ENCODE measurements at regions not wholly inside any gene's neighbourhood (a gene's known extent, or its start where the extent isn't known, plus 50 kb on each side); places are given as distances from the start of the nearest gene placed in this dataset.

DNA sequence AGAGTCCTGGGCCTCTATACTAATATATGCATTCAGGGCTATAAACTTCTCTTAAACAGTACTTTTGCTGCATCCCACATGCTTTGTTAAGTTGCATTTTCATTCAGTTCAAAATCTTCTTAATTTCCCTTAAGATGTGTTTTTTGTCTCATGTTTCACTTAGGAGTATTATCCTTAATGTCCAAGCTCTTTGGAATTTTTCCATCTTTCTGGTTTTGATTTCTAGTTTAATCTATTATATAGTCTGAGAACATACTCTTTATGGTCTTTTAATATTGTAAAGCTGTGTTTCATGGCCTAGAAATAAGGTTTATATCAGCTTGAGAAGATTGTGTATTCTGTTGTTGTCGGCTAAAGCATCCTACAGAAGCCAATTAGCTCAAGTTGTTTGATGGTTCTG is 1041.8 kb downstream of the PLA2G4A start:
- H3K27me3 ChIP-seq (ENCODE audit: insufficient read depth, low read depth, low read length): no peaks in the 10 kb centered on the region
- H3K4me2 ChIP-seq (ENCODE audit: low read length): no peak overlapping the region
- no peaks in the 10 kb centered on the region for H3K79me2 ChIP-seq (replicated peaks; ENCODE audit: insufficient read depth, low read length)
- no peaks in the 10 kb centered on the region for H3K9me3 ChIP-seq (ENCODE audit: low read length)
- TF ChIP-seq TAF1 (IDR thresholded peaks at IDR 0.05; ENCODE audit: low read depth) (no peak), MXI1 (conservative IDR thresholded peaks at IDR 0.05; ENCODE audit: poor library complexity, severe bottlenecking) (no peak)
- no peak overlapping the region for H3K4me3 ChIP-seq (ENCODE audit: low read length)
- H2AFZ ChIP-seq (ENCODE audit: low read depth, low read length): no peak overlapping the region
- no peaks in the 10 kb centered on the region for H3K9me2 ChIP-seq (ENCODE audit: insufficient read depth, low read length)
- no peaks in the 10 kb centered on the region for H4K20me1 ChIP-seq (ENCODE audit: insufficient read depth)
- H3F3A ChIP-seq (ENCODE audit: insufficient read depth, low read length, poor library complexity, severe bottlenecking): no peaks in the 10 kb centered on the region
- no peak overlapping the region for H3K27ac ChIP-seq (ENCODE audit: low read length)
- H3K36me3 ChIP-seq (ENCODE audit: insufficient read depth, low read length): no peaks in the 10 kb centered on the region
- no peak overlapping the region for H3K9ac ChIP-seq (ENCODE audit: low read length)

DNA sequence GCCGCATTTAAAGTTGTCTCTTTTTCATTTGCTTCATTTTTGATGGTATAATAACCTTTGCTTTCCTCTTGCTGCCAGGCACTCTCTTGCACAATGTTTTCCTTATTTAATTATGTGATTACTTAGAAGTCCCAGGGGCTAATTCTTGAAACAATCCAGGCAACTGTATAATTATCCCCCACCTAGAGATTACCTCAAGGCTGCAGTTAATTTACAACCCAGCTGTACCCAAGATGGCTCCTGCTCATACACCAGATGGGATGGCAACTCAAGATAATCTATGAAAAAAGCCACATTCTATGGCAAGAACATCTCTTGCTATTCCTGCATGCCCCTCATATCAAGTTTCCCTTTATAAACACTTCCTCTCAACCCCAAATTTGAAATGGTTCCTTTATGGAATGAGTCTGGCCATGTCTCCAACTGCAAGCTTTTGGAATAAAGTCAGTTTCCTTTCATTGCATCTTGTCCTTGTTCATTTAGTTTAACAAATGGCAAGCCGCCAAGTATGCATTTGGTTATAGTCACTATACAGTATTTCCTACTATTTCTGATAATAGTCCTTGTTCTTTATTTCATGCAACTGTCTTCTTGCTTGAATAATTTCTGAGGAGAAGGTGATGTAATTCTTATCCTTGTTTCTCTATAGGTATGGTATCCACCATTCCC is 1042.6 kb downstream of the PLA2G4A start:
- Histone ChIP-seq H3K27ac (ENCODE audit: low read length) (no peak overlapping the region), H3K4me3 (ENCODE audit: low read length) (no peak overlapping the region), H3K79me2 (replicated peaks; ENCODE audit: insufficient read depth, low read length) (no peaks in the 10 kb centered on the region), H3K9me3 (ENCODE audit: low read length) (no peaks in the 10 kb centered on the region), H3K9me2 (ENCODE audit: insufficient read depth, low read length) (no peaks in the 10 kb centered on the region), H3K36me3 (ENCODE audit: insufficient read depth, low read length) (no peaks in the 10 kb centered on the region), H3K4me2 (ENCODE audit: low read length) (no peak overlapping the region), H2AFZ (ENCODE audit: low read depth, low read length) (no peak overlapping the region), H3K9ac (ENCODE audit: low read length) (no peak overlapping the region), H4K20me1 (ENCODE audit: insufficient read depth) (no peaks in the 10 kb centered on the region), H3K27me3 (ENCODE audit: insufficient read depth, low read depth, low read length) (no peaks in the 10 kb centered on the region), H3F3A (ENCODE audit: insufficient read depth, low read length, poor library complexity, severe bottlenecking) (no peaks in the 10 kb centered on the region)
- TF ChIP-seq POLR2AphosphoS5 (IDR thresholded peaks at IDR 0.05) (no peak), MXI1 (conservative IDR thresholded peaks at IDR 0.05; ENCODE audit: poor library complexity, severe bottlenecking) (no peak), EZH2 (IDR thresholded peaks at IDR 0.05; ENCODE audit: borderline replicate concordance, insufficient read depth, low read length, poor library complexity, severe bottlenecking) (no peak), RAD21 (conservative IDR thresholded peaks at IDR 0.05) (no peak), EP300 (conservative IDR thresholded peaks at IDR 0.05; ENCODE audit: poor library complexity, severe bottlenecking) (no peak), TAF1 (IDR thresholded peaks at IDR 0.05; ENCODE audit: low read depth) (no peak), SMC3 (conservative IDR thresholded peaks at IDR 0.05; ENCODE audit: poor library complexity) (no peak)
- TF ChIP-seq, protein P1, sequence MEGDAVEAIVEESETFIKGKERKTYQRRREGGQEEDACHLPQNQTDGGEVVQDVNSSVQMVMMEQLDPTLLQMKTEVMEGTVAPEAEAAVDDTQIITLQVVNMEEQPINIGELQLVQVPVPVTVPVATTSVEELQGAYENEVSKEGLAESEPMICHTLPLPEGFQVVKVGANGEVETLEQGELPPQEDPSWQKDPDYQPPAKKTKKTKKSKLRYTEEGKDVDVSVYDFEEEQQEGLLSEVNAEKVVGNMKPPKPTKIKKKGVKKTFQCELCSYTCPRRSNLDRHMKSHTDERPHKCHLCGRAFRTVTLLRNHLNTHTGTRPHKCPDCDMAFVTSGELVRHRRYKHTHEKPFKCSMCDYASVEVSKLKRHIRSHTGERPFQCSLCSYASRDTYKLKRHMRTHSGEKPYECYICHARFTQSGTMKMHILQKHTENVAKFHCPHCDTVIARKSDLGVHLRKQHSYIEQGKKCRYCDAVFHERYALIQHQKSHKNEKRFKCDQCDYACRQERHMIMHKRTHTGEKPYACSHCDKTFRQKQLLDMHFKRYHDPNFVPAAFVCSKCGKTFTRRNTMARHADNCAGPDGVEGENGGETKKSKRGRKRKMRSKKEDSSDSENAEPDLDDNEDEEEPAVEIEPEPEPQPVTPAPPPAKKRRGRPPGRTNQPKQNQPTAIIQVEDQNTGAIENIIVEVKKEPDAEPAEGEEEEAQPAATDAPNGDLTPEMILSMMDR (IDR thresholded peaks at IDR 0.05; ENCODE audit: poor library complexity, severe bottlenecking): no peak
- TF ChIP-seq, protein P2, sequence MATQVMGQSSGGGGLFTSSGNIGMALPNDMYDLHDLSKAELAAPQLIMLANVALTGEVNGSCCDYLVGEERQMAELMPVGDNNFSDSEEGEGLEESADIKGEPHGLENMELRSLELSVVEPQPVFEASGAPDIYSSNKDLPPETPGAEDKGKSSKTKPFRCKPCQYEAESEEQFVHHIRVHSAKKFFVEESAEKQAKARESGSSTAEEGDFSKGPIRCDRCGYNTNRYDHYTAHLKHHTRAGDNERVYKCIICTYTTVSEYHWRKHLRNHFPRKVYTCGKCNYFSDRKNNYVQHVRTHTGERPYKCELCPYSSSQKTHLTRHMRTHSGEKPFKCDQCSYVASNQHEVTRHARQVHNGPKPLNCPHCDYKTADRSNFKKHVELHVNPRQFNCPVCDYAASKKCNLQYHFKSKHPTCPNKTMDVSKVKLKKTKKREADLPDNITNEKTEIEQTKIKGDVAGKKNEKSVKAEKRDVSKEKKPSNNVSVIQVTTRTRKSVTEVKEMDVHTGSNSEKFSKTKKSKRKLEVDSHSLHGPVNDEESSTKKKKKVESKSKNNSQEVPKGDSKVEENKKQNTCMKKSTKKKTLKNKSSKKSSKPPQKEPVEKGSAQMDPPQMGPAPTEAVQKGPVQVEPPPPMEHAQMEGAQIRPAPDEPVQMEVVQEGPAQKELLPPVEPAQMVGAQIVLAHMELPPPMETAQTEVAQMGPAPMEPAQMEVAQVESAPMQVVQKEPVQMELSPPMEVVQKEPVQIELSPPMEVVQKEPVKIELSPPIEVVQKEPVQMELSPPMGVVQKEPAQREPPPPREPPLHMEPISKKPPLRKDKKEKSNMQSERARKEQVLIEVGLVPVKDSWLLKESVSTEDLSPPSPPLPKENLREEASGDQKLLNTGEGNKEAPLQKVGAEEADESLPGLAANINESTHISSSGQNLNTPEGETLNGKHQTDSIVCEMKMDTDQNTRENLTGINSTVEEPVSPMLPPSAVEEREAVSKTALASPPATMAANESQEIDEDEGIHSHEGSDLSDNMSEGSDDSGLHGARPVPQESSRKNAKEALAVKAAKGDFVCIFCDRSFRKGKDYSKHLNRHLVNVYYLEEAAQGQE (IDR thresholded peaks at IDR 0.05; ENCODE audit: borderline replicate concordance): no peak
